NCI-H1417 (cell line): ENCODE measurements at regions not wholly inside any gene's neighbourhood (a gene's known extent, or its start where the extent isn't known, plus 50 kb on each side); places are given as distances from the start of the nearest gene placed in this dataset.
A peak's percentile ranks its signal among the peaks of the same experiment; 100 is the strongest.

Experiments used
- DNase-seq, 3 experiments: peaks; one replicate each; lab custom pipeline; 2025; lab: John Stamatoyannopoulos, UW

DNA sequence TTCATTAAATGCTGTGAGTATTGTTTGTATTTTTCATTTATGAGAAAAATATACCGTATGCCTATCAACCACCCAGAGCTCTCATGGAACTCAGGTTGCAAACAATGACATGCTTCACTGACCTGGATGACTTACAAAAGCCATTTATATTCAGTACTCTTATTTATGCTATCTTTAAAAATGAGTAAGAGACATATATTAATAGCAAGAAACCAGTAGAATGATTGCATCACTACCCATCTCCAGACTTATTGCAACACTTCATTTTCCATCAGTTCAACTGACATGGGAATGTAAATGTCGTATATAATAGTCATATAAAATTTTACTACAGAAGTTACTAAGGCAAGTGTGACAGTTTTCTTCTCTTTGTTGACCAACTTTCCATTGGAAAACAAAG is 69.1 kb downstream of the OTP start:
- DNase-seq, result peak in 1 of 3 experiments; percentile 21

DNA sequence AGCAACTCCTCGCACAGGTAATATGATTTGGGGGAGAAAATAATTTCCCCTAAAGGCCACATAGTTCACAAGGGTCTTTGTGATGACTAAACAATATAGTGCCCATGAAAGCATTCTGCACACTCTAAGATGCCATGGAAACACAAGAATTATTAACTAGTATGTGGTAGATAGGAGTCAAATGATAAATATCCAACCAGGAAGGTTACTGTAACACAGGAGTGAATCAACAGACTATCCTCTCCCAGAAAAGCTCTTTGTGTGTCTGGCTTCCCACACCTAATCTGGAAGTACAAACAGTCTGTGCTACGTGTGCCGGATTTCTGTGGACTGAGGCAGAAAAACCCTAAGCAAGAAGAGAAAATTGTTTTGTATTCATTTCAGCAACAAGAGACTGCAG is 70.0 kb downstream of the OTP start:
- no peak for DNase-seq

DNA sequence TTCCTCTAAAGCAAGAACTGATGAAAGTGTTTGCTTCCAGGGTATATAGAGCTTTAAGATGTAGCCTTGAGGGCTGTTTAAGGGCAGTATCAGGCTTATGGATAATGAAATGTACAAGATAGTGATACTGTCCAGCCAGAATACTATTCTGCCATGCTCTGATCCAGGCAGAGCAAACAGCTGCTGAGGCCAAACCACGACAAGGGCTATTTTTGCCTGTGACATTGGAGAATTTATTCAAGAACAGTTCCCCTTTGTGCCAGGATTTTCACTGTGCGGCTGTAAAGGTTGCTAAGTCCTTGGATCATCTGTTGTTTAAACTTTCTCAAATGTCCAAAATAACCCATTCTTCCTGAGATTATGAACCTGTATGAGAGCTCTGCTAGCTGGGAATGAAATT is 70.4 kb downstream of the OTP start:
- DNase-seq, result no peak

DNA sequence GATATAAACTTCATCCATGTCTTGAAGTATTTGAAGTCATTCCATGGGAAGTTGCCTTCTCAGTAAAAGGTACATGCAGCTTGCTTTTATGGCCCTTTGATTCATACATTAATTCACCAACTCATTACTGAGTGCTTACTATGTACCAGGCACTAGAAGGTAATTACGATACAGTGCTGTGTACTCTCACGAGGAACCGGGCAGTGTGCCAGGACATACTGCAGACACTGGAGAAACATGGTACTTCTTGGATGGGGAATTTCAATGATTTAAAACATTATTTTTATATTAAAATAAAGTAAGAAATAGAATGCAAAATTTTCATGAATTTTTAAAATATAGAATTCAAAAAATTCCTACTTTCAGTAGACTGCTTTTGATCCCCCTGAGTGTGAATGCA is 71.4 kb upstream of the WDR41 start:
- DNase-seq, result peak; percentile 14 to 62 (median 51)

DNA sequence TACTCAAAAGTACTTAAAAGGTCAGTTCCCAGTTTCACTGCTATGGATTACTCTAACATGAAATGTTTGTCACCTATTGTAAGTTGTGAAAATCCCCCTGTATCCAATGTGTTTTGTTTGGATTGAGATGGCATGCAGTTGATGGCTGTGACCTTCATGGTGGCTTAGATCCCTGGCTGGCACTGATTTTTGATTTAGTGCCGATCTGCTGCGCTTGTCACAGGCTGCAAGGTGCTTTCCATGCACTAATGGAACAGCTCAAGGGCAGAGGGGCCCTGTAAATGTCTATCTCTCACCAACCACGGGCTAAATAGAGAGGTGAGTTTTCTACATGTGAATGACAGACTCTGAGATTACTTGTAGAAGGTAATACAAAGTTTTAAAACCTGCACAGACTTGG is 69.8 kb upstream of the WDR41 start:
- DNase-seq, result peak in 1 of 3 experiments; percentile 61

DNA sequence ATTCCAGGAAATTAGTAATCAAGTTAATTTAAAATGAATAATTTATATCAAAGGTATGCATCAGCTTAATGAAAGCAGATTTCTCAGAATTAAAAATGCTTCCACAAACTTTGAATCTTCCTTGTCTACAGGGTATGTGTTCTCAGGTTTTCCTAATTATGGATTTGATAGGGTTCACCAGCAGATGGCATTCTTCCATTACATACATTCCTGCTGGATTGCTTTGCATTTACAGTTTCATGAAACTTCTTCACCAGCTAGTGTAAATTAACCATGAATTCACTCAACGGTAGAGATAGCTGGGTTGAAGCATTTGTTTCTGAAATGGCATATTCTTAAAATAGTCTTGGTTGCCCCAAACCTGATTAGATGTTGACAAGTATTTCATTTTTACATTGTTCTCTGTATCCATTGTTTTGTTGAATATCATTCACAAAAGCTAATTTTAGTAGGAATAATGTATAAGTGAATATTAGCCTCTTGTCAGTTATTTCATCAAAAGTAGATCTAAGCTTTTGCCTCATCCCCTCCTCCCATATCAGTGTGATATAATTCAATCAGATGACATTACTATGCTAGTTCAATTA is 68.7 kb upstream of the WDR41 start:
- DNase-seq, result peak in 2 of 3 experiments; percentile 63 to 83

DNA sequence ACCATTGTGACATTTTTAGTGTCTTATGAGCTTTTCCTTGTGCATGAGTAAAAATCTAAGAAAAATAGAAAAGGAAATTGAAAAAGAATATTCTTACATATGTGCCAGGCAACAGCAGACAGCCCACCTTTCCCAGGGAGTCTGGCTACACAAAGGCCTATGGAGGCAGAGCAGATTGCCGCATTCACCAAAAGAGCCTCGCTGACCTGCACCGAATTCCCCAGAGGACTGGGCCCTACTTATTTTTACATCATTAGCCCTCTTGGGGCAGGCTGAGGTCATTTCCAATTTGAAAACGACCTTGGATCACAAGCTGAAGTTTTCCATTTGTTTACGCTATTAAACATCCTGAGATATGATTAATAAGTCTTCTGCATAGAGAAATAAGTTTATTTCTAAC is 66.2 kb upstream of the WDR41 start:
- peak in 1 of 3 experiments; percentile 2 for DNase-seq

DNA sequence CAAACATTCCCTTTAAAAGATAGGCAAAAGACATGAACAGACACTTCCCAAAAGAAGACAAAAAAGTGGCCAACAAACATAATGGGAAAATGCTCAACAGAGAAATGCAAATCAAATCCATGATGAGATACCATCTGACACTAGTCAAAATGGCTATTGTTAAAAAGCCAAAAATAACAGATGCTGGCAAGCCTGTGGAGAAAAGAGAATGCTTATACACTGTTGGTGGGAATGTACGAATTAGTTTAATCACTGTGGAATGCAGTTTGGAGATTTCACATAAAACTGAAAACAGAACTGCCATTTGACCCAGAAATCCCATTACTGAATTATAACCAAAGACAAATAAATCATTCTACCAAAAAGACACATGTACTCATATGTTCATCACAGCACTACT is 58.3 kb upstream of the WDR41 start:
- DNase-seq, result no peak

DNA sequence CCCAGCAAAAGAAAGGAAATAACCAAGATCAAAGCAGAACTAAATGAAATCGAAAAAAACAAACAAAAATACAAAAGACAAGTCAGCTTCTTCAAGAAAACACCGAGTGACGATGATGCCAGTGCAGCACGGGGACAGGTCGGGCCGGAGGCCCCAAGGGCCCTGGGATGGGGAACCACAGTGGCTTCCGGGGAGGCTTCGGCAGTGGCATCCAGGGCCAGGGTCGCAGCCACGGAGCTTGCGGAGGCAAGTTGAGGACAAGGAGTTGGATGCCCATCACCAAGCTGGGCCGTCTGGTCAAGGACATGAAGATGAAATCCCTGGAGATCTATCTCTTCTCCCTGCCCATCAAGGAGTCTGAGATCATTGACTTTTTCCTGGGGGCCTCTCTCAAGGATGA is 53.2 kb upstream of the WDR41 start:
- no peak for DNase-seq
